ENCODE measurements at regions not wholly inside any gene's neighbourhood (a gene's known extent, or its start where the extent isn't known, plus 50 kb on each side); places are given as distances from the start of the nearest gene placed in this dataset.

GRCh38 chr9:21616082-21616778, 134.1 kb upstream of the IFNE start:
- TF ChIP-seq POLR2AphosphoS5 (IDR thresholded peaks at IDR 0.05; ENCODE audit: low read depth, low read length), result no peak
- TF ChIP-seq TAF1 (IDR thresholded peaks at IDR 0.05; ENCODE audit: borderline replicate concordance, insufficient read depth, low read length), result no peak
- TF ChIP-seq SIN3A (IDR thresholded peaks at IDR 0.05; ENCODE audit: borderline replicate concordance, insufficient read depth, low read length), result no peak
- no peak for TF ChIP-seq FOXP2 (optimal IDR thresholded peaks at IDR 0.05; ENCODE audit: borderline replicate concordance, extremely low read depth, extremely low read length, insufficient read depth)
- TF ChIP-seq REST (IDR thresholded peaks at IDR 0.05; ENCODE audit: insufficient read depth in 1 of 2, low read depth in 2 of 2, low read length in 2 of 2), result no peak

GRCh38 chr9:21624675-21625644, 142.8 kb upstream of the IFNE start:
- TF ChIP-seq POLR2AphosphoS5 (IDR thresholded peaks at IDR 0.05; ENCODE audit: low read depth, low read length) (no peak), REST (IDR thresholded peaks at IDR 0.05; ENCODE audit: insufficient read depth in 1 of 2, low read depth in 2 of 2, low read length in 2 of 2) (no peak), FOXP2 (optimal IDR thresholded peaks at IDR 0.05; ENCODE audit: borderline replicate concordance, extremely low read depth, extremely low read length, insufficient read depth) (no peak), TAF1 (IDR thresholded peaks at IDR 0.05; ENCODE audit: borderline replicate concordance, insufficient read depth, low read length) (no peak), SIN3A (IDR thresholded peaks at IDR 0.05; ENCODE audit: borderline replicate concordance, insufficient read depth, low read length) (no peak)

- TF ChIP-seq TAF1 (IDR thresholded peaks at IDR 0.05; ENCODE audit: borderline replicate concordance, insufficient read depth, low read length) (no peak), FOXP2 (optimal IDR thresholded peaks at IDR 0.05; ENCODE audit: borderline replicate concordance, extremely low read depth, extremely low read length, insufficient read depth) (no peak), SIN3A (IDR thresholded peaks at IDR 0.05; ENCODE audit: borderline replicate concordance, insufficient read depth, low read length) (no peak), REST (IDR thresholded peaks at IDR 0.05; ENCODE audit: insufficient read depth in 1 of 2, low read depth in 2 of 2, low read length in 2 of 2) (no peak), POLR2AphosphoS5 (IDR thresholded peaks at IDR 0.05; ENCODE audit: low read depth, low read length) (no peak)
These were observed 144.4 kb upstream of the IFNE start for GRCh38 chr9:21626493-21626892.

- TF ChIP-seq SIN3A (IDR thresholded peaks at IDR 0.05; ENCODE audit: borderline replicate concordance, insufficient read depth, low read length) (no peak), TAF1 (IDR thresholded peaks at IDR 0.05; ENCODE audit: borderline replicate concordance, insufficient read depth, low read length) (no peak), FOXP2 (optimal IDR thresholded peaks at IDR 0.05; ENCODE audit: borderline replicate concordance, extremely low read depth, extremely low read length, insufficient read depth) (no peak), POLR2AphosphoS5 (IDR thresholded peaks at IDR 0.05; ENCODE audit: low read depth, low read length) (no peak), REST (IDR thresholded peaks at IDR 0.05; ENCODE audit: insufficient read depth in 1 of 2, low read depth in 2 of 2, low read length in 2 of 2) (no peak)
These were observed 152.8 kb upstream of the IFNE start for GRCh38 chr9:21634951-21635350.
